Osteoblast (primary cell): ENCODE measurements at regions not wholly inside any gene's neighbourhood (a gene's known extent, or its start where the extent isn't known, plus 50 kb on each side); places are given as distances from the start of the nearest gene placed in this dataset.

Experiments
- DNase-seq: peaks from one replicate; pipeline ENCODE4 v3.0.0; 2011; ENCODE audit warnings: low spot score, mixed read lengths; ENCODE audit not compliant: insufficient read length; ENCODE audit errors: missing footprints
- H2AFZ ChIP-seq: 2 replicates; pipeline ENCODE4 v1.6.0; 2011; ENCODE audit warnings: mild to moderate bottlenecking, low read length
- H3K27ac ChIP-seq: 2 replicates; pipeline ENCODE4 v1.5.1; 2011; ENCODE audit warnings: mild to moderate bottlenecking, low read depth, low read length, moderate library complexity
- H3K27me3 ChIP-seq: 2 replicates; pipeline ENCODE4 v1.6.0; 2012; ENCODE audit warnings: mild to moderate bottlenecking, control low read depth, inconsistent platforms, low read length, moderate library complexity; ENCODE audit not compliant: insufficient read depth
- H3K36me3 ChIP-seq: 2 replicates; pipeline ENCODE4 v1.5.1; 2011; ENCODE audit warnings: mild to moderate bottlenecking, low read length, control low read depth, moderate library complexity; ENCODE audit not compliant: insufficient read depth
- H3K4me1 ChIP-seq: 2 replicates; pipeline ENCODE4 v1.5.1; 2011; ENCODE audit warnings: mild to moderate bottlenecking, low read length, control low read depth, moderate library complexity; ENCODE audit not compliant: insufficient read depth
- H3K4me2 ChIP-seq: 2 replicates; pipeline ENCODE4 v1.6.0; 2011; ENCODE audit warnings: mild to moderate bottlenecking, low read length; ENCODE audit not compliant: insufficient read depth
- H3K4me3 ChIP-seq: fragments of 200-600 bp; sonication (generic); 3 replicates; pipeline ENCODE4 v1.5.1; 2012; ENCODE audit warnings: mild to moderate bottlenecking, low read length, inconsistent platforms; ENCODE audit not compliant: insufficient read depth
- H3K79me2 ChIP-seq: 2 replicates; pipeline ENCODE4 v1.6.0; 2012; ENCODE audit warnings: mild to moderate bottlenecking, low read length, control low read depth, inconsistent platforms; ENCODE audit not compliant: insufficient read depth
- H3K9me3 ChIP-seq: 2 replicates; pipeline ENCODE4 v1.5.1; 2011; ENCODE audit warnings: low read depth, low read length, control low read depth
- H4K20me1 ChIP-seq: 2 replicates; pipeline ENCODE4 v1.6.0; 2012; ENCODE audit warnings: mild to moderate bottlenecking, low read length, control low read depth; ENCODE audit not compliant: insufficient read depth
- TF ChIP-seq, protein P1 (sequence below): IDR thresholded peaks from 2 replicates; pipeline ENCODE4 v1.5.1; 2011; ENCODE audit warnings: mild to moderate bottlenecking, low read depth, low read length, moderate library complexity; ENCODE audit errors: extremely low read depth

GRCh38 chr9:129490583-129491486 is 130.1 kb downstream of the C9orf50 start:
- no peaks in the 10 kb centered on the region for H4K20me1 ChIP-seq
- peak; percentile 79 for DNase-seq
- no peaks in the 10 kb centered on the region for H3K27me3 ChIP-seq
- no peak overlapping the region for H2AFZ ChIP-seq
- TF ChIP-seq, protein P1, sequence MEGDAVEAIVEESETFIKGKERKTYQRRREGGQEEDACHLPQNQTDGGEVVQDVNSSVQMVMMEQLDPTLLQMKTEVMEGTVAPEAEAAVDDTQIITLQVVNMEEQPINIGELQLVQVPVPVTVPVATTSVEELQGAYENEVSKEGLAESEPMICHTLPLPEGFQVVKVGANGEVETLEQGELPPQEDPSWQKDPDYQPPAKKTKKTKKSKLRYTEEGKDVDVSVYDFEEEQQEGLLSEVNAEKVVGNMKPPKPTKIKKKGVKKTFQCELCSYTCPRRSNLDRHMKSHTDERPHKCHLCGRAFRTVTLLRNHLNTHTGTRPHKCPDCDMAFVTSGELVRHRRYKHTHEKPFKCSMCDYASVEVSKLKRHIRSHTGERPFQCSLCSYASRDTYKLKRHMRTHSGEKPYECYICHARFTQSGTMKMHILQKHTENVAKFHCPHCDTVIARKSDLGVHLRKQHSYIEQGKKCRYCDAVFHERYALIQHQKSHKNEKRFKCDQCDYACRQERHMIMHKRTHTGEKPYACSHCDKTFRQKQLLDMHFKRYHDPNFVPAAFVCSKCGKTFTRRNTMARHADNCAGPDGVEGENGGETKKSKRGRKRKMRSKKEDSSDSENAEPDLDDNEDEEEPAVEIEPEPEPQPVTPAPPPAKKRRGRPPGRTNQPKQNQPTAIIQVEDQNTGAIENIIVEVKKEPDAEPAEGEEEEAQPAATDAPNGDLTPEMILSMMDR: no peak
- H3K4me1 ChIP-seq: peaks cover 61% of the 10 kb centered on the region
- H3K4me3 ChIP-seq: no peak overlapping the region
- peaks cover 19% of the 10 kb centered on the region for H3K79me2 ChIP-seq
- peak overlapping the region; percentile 88 for H3K4me2 ChIP-seq
- no peaks in the 10 kb centered on the region for H3K9me3 ChIP-seq
- H3K36me3 ChIP-seq: no peaks in the 10 kb centered on the region
- peak overlapping the region; percentile 100 for H3K27ac ChIP-seq

DNA sequence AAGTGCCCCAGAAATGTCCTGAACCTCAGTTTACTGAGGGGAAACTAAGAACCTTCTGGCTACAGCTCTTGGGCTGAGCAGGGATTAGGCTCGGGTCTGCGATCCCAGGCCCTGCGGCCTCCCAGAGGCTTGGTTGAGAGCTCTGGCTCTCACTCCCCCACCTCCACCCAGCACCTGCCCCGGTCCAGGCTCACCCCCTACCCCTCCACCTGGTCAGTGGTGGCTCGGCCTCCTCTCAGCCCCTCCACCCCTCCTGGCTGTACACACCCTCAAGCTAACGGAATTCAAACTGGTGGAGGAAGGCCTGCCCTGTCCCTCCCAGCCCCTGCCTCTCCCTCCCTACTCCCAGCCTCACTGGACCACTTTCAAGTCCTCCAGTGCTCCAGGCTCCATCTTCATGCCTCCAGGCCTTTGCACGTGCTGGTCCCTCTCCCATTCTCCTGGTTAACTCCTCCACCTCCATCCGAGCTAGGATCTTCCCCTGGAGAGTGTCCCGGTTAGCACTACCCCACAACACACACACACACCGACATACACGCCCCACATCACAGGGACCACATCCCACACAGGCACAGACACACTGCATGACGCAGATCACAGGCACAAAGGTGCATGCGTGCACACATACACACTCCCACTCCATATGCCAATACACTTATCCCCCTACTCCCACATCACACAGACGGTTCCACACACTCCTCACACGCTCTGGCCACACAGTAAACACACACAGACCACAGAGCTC is 130.9 kb downstream of the C9orf50 start:
- H3K4me2 ChIP-seq: peak overlapping the region; percentile 88
- H3K27ac ChIP-seq: peak overlapping the region; percentile 100
- peaks cover 19% of the 10 kb centered on the region for H3K79me2 ChIP-seq
- H3K4me1 ChIP-seq: peaks cover 53% of the 10 kb centered on the region
- peak overlapping the region; percentile 65 for H3K4me3 ChIP-seq
- H4K20me1 ChIP-seq: no peaks in the 10 kb centered on the region
- no peaks in the 10 kb centered on the region for H3K27me3 ChIP-seq
- no peaks in the 10 kb centered on the region for H3K36me3 ChIP-seq
- peak overlapping the region; percentile 14 for H2AFZ ChIP-seq
- H3K9me3 ChIP-seq: no peaks in the 10 kb centered on the region
- TF ChIP-seq, protein P1: no peak
- peak; percentile 76 for DNase-seq

DNA sequence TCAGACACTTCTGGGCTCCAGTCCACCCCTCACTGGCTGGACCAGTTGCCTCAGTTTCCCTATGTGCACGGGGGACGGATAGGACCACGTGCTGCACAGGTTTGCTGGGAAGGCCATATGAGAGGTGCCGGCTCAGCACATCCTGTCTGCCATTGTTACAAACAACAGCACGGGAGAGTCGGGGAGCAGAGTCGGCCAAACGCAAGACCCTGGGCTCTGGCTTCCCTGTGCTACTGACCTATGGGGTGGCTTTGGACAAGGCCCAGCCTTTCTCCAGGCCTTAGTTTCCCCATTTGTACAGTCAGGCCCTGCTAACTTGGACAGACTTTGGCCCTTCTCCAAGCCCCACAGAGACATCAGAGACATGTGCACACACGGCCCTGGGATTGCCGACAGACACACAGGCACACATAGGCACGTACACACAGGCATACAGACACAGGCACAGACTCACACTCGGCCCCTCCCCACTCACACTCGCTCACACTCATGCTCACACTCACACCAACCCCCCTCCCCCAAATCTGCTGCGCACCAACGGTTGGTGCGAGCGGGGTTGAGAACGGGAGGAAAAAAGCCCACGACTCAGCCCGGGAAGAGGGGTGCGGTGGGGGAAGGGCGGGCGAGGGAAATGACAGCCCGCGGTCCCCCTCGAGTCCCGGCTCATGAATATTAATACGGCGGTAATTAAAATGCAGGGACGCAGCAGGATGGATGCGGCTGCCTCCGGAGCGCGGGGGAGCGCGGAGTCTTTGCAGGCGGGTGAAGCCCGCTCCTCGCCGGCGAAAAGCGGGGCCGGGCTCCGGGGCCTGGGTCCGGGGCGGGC is 133.0 kb downstream of the C9orf50 start:
- Histone ChIP-seq H3K4me1 (peaks cover 70% of the 10 kb centered on the region), H2AFZ (peak overlapping the region; percentile 18), H3K79me2 (peaks cover 24% of the 10 kb centered on the region)

More for the DNA sequence above, 133.0 kb downstream of the C9orf50 start:
- Histone ChIP-seq H3K4me2 (peak overlapping the region; percentile 44), H3K27ac (peak overlapping the region; percentile 99), H4K20me1 (no peaks in the 10 kb centered on the region), H3K9me3 (no peaks in the 10 kb centered on the region), H3K4me3 (peak overlapping the region; percentile 36), H3K36me3 (no peaks in the 10 kb centered on the region), H3K27me3 (no peaks in the 10 kb centered on the region)
- peak; percentile 88 for DNase-seq
- TF ChIP-seq, protein P1: no peak
